ENCODE measurements at regions not wholly inside any gene's neighbourhood (a gene's known extent, or its start where the extent isn't known, plus 50 kb on each side); places are given as distances from the start of the nearest gene placed in this dataset.

DNA sequence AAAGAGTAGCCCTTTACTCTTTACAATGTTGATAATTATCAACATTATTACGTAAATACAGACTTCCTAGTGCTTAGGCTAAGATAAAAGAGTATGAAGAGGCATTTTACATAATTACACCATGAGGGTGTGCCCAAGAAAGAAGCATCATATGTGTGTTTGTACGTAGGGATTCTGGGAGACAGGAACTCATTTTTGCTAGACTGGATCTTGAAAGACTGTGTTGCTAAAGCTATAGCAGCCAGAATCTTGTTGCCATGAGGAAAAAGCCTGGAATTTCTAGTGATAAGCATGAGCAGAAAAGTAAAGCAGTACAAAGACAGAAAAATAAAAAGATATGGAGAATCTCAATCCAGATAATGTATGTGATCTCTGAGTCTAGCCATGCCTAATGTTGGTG lies 72.1 kb downstream of the JRKL start:
- TF ChIP-seq, protein P1, sequence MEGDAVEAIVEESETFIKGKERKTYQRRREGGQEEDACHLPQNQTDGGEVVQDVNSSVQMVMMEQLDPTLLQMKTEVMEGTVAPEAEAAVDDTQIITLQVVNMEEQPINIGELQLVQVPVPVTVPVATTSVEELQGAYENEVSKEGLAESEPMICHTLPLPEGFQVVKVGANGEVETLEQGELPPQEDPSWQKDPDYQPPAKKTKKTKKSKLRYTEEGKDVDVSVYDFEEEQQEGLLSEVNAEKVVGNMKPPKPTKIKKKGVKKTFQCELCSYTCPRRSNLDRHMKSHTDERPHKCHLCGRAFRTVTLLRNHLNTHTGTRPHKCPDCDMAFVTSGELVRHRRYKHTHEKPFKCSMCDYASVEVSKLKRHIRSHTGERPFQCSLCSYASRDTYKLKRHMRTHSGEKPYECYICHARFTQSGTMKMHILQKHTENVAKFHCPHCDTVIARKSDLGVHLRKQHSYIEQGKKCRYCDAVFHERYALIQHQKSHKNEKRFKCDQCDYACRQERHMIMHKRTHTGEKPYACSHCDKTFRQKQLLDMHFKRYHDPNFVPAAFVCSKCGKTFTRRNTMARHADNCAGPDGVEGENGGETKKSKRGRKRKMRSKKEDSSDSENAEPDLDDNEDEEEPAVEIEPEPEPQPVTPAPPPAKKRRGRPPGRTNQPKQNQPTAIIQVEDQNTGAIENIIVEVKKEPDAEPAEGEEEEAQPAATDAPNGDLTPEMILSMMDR (IDR thresholded peaks at IDR 0.05; ENCODE audit: low read depth, low read length): no peak
- TF ChIP-seq POLR2A (IDR thresholded peaks at IDR 0.05; ENCODE audit: extremely low read depth, insufficient read length): no peak
- TF ChIP-seq, protein P2, sequence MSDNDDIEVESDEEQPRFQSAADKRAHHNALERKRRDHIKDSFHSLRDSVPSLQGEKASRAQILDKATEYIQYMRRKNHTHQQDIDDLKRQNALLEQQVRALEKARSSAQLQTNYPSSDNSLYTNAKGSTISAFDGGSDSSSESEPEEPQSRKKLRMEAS (IDR thresholded peaks at IDR 0.05; ENCODE audit: low read depth, low read length): no peak

Measured in NB4 (cell line).